ENCODE measurements at regions not wholly inside any gene's neighbourhood (a gene's known extent, or its start where the extent isn't known, plus 50 kb on each side); places are given as distances from the start of the nearest gene placed in this dataset.

- POLR2A ChIA-PET = no interaction called here
- H3K4me1 Mint-ChIP-seq = no peaks in the 10 kb centered on the region
- intact Hi-C loops (cut with micrococcal nuclease) = no loop called here
These were observed 113.9 kb downstream of the AGTR2 start for GRCh38 chrX:116284400-116284799.

GRCh38 chrX:116285501-116285900 is 115.0 kb downstream of the AGTR2 start:
- POLR2A ChIA-PET = no interaction called here
- Mint-ChIP-seq H3K27me3 (no peaks in the 10 kb centered on the region), H3K27ac (no peak overlapping the region), H3K9me3 (ENCODE audit: insufficient read depth) (no peaks in the 10 kb centered on the region), H3K4me1 (no peaks in the 10 kb centered on the region), H3K4me3 (no peak overlapping the region)
- Histone ChIP-seq H3K9me3 (ENCODE audit: control extremely low read depth in 1 of 3, control insufficient read depth in 2 of 3, insufficient read depth in 1 of 3, low read length in 2 of 3) (no peaks in the 10 kb centered on the region), H3K36me3 (replicated peaks in 1 of 2; ENCODE audit: control extremely low read depth in 1 of 2, control insufficient read depth in 1 of 2, extremely low read depth in 1 of 2, insufficient read depth in 2 of 2, low read length in 1 of 2) (no peaks in the 10 kb centered on the region), H3K27me3 (replicated peaks in 1 of 4; ENCODE audit: control extremely low read depth in 1 of 4, control insufficient read depth in 3 of 4, insufficient read depth in 4 of 4, low read length in 3 of 4) (no peaks in the 10 kb centered on the region), H3K4me3 (ENCODE audit: control extremely low read depth in 1 of 5, extremely low read depth in 1 of 5, insufficient read depth in 1 of 5, low read depth in 2 of 5, low read length in 4 of 5) (no peak overlapping the region), H3K9ac (ENCODE audit: low read length) (no peak overlapping the region), H3K4me1 (ENCODE audit: control insufficient read depth in 2 of 2, insufficient read depth in 2 of 2, low read length in 2 of 2) (no peaks in the 10 kb centered on the region), H3K4me2 (replicated peaks; ENCODE audit: low read depth, low read length, poor library complexity, severe bottlenecking) (no peak overlapping the region), H4K20me1 (ENCODE audit: control insufficient read depth, insufficient read depth, low read length, poor library complexity, severe bottlenecking) (no peaks in the 10 kb centered on the region), H2AFZ (ENCODE audit: insufficient read depth, low read depth, low read length, poor library complexity, severe bottlenecking) (no peak overlapping the region), H3K79me2 (ENCODE audit: control insufficient read depth, insufficient read depth, low read length) (no peaks in the 10 kb centered on the region), H3K27ac (ENCODE audit: low read length in 2 of 2) (no peak overlapping the region)
- DNase-seq = no peak
- intact Hi-C loops (cut with micrococcal nuclease) = no loop called here
- no peak for ATAC-seq (ENCODE audit: low read depth)
- TF ChIP-seq EZH2 (IDR thresholded peaks at IDR 0.05; ENCODE audit: borderline replicate concordance, insufficient read depth, low read depth, low read length, poor library complexity, severe bottlenecking) (no peak), CTCF (IDR thresholded peaks at IDR 0.05) (no peak)
- CTCF ChIA-PET = no interaction called here

More at GRCh38 chrX:116284400-116284799, 113.9 kb downstream of the AGTR2 start:
- Histone ChIP-seq H3K79me2 (ENCODE audit: control insufficient read depth, insufficient read depth, low read length) (no peaks in the 10 kb centered on the region), H3K9me3 (ENCODE audit: control extremely low read depth in 1 of 3, control insufficient read depth in 2 of 3, insufficient read depth in 1 of 3, low read length in 2 of 3) (no peaks in the 10 kb centered on the region), H3K4me1 (ENCODE audit: control insufficient read depth in 2 of 2, insufficient read depth in 2 of 2, low read length in 2 of 2) (no peaks in the 10 kb centered on the region), H3K4me2 (replicated peaks; ENCODE audit: low read depth, low read length, poor library complexity, severe bottlenecking) (no peak overlapping the region), H3K27me3 (replicated peaks in 1 of 4; ENCODE audit: control extremely low read depth in 1 of 4, control insufficient read depth in 3 of 4, insufficient read depth in 4 of 4, low read length in 3 of 4) (no peaks in the 10 kb centered on the region), H2AFZ (ENCODE audit: insufficient read depth, low read depth, low read length, poor library complexity, severe bottlenecking) (no peak overlapping the region), H3K9ac (ENCODE audit: low read length) (no peak overlapping the region), H3K4me3 (ENCODE audit: control extremely low read depth in 1 of 5, extremely low read depth in 1 of 5, insufficient read depth in 1 of 5, low read depth in 2 of 5, low read length in 4 of 5) (no peak overlapping the region), H4K20me1 (ENCODE audit: control insufficient read depth, insufficient read depth, low read length, poor library complexity, severe bottlenecking) (no peaks in the 10 kb centered on the region), H3K36me3 (replicated peaks in 1 of 2; ENCODE audit: control extremely low read depth in 1 of 2, control insufficient read depth in 1 of 2, extremely low read depth in 1 of 2, insufficient read depth in 2 of 2, low read length in 1 of 2) (no peaks in the 10 kb centered on the region), H3K27ac (ENCODE audit: low read length in 2 of 2) (no peak overlapping the region)
- H3K27ac Mint-ChIP-seq = no peak overlapping the region
- no peak overlapping the region for H3K4me3 Mint-ChIP-seq
- CTCF ChIA-PET = no interaction called here
- H3K27me3 Mint-ChIP-seq = no peaks in the 10 kb centered on the region
- ATAC-seq (ENCODE audit: low read depth) (no peak), DNase-seq (no peak)
- H3K9me3 Mint-ChIP-seq (ENCODE audit: insufficient read depth) = no peaks in the 10 kb centered on the region
- no peak for TF ChIP-seq CTCF (IDR thresholded peaks at IDR 0.05)
- no peak for TF ChIP-seq EZH2 (IDR thresholded peaks at IDR 0.05; ENCODE audit: borderline replicate concordance, insufficient read depth, low read depth, low read length, poor library complexity, severe bottlenecking)
- no CpG with 5 or more reads among the region's 2 CpGs for WGBS (ENCODE audit: insufficient coverage)
